NCI-H2196 (cell line): ENCODE measurements at regions not wholly inside any gene's neighbourhood (a gene's known extent, or its start where the extent isn't known, plus 50 kb on each side); places are given as distances from the start of the nearest gene placed in this dataset.
"Not testable (repeated sequence)": the region's sequence is repeated elsewhere in the genome, so short reads cannot be mapped to it uniquely, and the experiment has no call there.

Source experiments
- DNase-seq: peaks from one replicate; lab custom pipeline; 2025; ENCODE audit not compliant: unreplicated experiment; lab: John Stamatoyannopoulos, UW

- DNase-seq, result no peak
These were observed 63.8 kb upstream of the ABHD2 start for GRCh38 chr15:89024418-89024817.

- DNase-seq, result no peak
These were observed 62.1 kb upstream of the ABHD2 start for GRCh38 chr15:89026167-89026566.

- DNase-seq, result no peak
These were observed 60.2 kb upstream of the ABHD2 start for GRCh38 chr15:89028036-89028435.

DNA sequence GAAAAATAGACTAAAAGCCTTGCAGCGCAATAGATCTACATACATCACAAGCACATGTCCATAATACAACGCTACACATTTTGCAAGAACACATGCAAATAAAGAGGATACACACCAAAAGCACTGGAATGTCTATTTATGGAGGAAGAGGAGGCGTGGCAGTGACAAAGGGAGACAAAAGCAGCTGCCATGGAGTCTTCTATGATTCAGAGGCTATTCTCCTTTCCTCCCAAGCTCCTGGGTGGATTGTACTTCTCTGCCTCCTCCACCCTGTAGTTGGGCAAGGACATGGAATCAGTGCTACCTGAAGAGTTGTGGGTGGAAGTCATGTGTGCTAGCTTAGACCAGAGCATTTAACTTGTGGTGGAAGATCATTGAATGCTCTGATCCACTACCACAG lies 57.9 kb upstream of the ABHD2 start:
- no peak for DNase-seq

DNA sequence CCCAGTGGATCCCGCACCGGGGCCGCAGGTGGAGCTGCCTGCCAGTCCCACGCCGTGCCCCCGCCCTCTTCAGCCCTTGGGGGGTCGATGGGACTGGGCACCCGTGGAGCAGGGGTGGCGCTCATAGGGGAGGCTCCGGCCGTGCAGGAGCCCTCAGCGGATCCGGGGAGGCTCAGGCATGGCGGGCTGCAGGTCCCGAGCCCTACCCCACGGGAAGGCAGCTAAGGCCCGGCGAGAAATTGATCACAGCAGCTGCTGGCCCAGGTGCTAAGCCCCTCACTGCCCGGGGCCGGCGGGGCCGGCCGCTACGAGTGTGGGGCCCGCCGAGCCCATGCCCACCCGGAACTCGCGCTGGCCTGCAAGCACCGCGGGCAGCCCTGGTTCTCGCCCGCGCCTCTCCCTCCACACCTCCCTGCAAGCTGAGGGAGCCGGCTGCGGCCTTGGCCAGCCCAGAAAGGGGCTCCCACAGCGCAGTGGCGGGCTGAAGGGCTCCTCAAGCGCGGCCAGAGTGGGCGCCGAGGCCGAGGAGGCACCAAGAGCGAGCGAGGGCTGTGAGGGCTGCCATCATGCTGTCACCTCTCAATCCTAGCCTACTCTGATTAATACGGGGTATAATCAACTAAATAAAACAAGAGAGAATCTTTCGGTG lies 56.5 kb upstream of the ABHD2 start:
- DNase-seq, result not testable (repeated sequence)

GRCh38 chr15:89034305-89034704 lies 54.0 kb upstream of the ABHD2 start:
- no peak for DNase-seq

DNA sequence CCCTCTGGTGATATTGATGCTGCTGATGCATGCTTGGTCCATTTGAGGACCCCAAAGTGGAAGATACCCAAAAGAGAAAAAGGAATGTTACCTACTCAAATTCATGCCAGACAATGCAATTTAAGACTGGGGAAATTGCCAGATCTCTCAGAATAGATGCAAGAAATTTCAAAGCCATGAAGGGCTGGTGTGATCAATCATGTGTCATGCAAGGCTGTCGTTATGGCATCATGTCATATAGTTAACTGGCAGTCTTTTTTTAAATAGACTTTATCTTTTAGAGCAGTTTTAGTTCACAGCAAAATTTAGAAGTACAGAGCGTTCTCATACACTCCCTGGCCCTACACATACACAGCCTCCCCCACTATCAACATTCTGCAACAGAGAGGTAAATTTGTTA lies 53.1 kb upstream of the ABHD2 start:
- DNase-seq, result no peak

DNA sequence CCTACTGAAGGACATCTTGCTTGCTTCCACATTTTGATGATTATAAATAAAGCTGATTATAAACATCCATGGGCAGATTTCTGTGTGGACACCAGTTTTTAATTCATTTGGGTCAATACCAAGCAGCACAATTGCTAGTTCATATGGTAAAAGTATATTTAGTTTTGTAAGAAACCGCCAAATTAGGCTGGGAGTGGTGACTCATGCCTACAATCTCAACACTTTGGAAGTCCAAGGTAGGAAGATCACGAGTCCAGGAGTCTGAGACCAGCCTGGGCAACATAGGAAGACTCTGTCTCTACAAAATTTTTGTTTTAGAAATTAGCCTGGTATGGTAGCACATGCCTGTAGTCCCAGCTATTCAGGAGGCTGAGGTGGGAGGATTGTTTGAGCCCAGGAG lies 52.6 kb upstream of the ABHD2 start:
- no peak for DNase-seq

DNA sequence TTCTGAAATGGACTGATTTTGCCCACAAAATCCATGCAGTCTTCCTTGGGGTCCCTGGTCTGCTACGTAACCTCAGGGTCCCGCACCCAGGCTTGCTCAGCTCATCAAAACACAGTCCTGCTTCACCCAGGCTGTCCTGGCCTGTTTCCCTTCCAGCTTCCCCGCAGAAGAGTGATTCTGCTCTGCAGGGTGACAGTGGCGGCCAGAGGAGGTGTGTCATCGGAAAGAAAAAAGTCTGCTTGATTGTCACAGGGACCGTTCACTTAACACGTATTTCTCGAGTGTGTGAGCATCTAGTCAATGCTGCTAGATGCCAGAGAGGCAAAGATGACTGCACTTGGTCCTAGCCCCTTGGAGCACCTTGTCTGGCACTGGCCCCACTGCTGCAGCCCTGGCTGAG lies 50.1 kb upstream of the ABHD2 start:
- DNase-seq, result no peak
